NCI-H345 (cell line): ENCODE measurements at regions not wholly inside any gene's neighbourhood (a gene's known extent, or its start where the extent isn't known, plus 50 kb on each side); places are given as distances from the start of the nearest gene placed in this dataset.
"Not testable (repeated sequence)": the region's sequence is repeated elsewhere in the genome, so short reads cannot be mapped to it uniquely, and the experiment has no call there.

Source experiments
- DNase-seq: peaks from one replicate; lab custom pipeline; 2025; lab: John Stamatoyannopoulos, UW

DNA sequence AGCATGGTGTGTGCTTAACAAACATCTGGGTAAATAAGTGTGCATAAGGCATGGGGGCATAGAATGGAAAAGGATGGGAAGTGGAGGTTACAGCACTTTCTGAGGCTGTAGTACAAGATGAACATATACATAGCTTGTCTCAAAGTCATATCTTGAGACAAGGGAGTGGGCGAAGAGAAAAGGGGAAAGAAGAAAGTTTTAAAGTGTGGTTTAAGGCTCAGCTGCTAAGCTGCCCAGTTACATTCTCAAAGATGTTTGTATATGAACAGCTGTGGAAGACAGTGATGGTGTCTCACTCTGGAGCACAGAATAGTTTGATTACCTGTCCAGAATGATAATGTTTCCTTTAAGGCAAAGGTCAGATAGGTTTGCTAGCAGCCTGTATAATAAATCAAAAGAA, 61.9 kb upstream of the LANCL2 start:
- no peak for DNase-seq

DNA sequence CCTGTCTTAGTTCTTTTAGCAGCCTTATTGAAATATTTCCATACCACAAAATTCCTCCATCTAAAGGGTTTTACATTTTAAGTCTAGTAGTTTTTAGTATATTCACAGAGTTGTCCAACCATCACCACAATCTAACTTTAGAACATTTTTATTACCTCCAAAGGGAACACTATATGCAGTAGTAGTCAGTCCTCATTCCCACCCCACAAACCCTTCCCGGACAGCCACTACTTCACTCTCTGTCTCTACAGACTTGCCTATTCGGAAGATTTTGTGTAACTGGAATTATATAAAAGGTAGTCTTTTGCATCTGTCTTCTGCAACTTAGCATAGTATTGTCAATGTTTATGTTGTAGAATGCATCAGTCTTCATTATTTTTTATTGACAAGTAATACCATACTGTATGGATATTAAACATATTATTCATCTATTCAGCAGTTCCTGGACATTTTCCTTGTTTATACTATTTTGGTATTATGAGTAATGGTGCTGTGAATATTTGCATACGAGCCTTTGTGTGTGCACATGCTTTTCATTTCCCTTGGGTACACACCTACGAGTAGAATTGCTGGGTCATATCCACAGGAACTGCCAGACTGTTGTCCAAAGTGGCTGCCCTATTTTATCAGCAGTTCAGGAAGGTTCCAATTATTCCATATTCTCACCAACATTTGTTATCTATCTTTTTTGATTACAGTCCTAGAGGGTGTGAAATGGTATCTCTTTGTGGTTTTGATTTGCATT, 60.9 kb upstream of the LANCL2 start:
- DNase-seq = no peak

DNA sequence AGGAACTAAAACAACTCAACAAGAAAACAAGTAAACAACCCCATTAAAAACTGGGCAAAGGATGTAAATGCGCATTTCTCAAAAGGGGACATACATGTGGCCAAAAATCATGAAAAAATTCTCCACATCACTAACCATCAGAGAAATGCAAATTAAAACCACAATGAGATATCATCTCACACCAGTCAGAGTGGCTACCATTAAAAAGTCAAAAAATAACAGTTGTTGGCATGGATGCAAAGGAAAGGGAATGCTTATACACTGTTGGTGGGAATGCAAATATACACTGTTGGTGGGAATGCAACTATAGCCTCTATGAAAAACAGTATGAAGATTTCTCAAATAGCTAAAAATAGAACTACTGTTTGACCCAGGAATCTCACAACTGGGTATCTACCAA, 60.0 kb upstream of the LANCL2 start:
- DNase-seq = no peak

DNA sequence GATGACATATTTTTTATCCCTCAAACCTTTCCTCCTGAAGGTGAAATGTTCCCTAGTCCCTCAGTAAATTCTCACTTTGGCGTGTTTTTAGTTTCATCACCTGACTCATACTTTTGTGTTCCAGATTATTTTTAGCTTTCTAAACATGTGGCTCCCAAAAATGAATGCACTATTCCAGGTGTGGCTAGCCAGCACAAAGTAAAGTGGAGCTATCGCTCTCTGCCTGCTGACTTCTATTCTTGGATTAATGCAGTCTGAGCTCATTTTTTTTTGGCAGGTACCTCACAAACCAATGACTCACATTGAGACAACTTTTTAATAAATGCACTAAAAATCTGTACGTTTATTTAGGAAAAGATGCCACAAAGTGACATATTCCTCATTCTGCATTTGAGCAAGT, 58.8 kb upstream of the LANCL2 start:
- no peak for DNase-seq

- no peak for DNase-seq
These were observed 57.8 kb upstream of the LANCL2 start for GRCh38 chr7:55307123-55307916.

DNA sequence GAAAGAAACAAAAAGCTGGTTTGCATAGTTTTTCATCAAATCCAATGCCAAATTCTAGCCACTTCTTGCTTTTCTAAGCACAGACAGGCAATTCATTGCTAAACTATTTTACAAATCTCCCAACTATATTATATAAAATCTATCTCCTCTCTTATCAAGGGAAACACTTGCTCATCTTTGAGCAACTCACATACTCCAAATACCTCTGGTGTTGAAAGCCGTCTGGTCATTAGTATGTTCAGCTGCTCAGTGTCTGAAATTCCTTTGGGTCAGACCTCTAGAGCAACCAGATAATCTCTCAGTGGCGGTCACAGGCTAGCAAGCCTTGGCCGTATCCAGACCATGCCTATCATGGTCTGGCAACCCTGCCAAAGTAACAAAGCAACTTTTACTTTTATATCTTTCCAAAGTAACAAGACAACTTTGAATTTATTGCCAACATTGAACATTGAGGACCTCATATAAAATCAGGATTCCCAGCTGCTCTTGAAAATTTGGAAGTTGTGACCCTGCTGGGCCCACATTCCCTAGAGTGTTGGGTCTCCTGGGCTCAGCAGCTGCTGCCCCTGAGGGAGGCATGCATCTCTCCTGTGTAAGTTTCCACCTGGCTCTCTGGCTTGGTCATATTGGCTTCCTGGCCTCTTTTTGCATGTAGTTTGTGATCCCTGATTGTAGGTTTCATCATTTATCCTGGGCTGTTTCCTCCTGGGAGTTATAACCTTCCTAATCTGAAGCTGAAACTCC, 56.8 kb upstream of the LANCL2 start:
- no peak for DNase-seq

GRCh38 chr7:55309040-55309991, 55.8 kb upstream of the LANCL2 start:
- no peak for DNase-seq

- DNase-seq = no peak
These were observed 54.7 kb upstream of the LANCL2 start for GRCh38 chr7:55310287-55311025.

GRCh38 chr7:55311892-55312291, 53.2 kb upstream of the LANCL2 start:
- not testable (repeated sequence) for DNase-seq

DNA sequence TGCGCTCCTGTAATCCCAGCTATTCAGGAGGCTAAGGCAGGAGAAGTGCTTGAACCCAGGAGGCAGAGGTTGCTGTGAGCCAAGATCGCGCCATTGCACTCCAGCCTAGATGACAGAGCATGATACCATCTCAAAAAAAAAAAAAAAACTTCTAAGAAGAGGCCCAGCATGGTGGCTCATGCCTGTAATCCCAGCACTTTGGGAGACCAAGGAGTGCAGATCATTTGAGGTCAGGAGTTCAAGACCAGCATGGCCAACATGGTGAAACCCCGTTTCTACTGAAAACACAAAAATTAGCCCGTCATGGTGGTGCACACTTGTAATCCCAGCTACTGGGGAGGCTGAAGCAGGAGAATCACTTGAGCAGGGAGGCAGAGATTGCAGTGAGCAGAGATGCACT, 51.5 kb upstream of the LANCL2 start:
- not testable (repeated sequence) for DNase-seq

DNA sequence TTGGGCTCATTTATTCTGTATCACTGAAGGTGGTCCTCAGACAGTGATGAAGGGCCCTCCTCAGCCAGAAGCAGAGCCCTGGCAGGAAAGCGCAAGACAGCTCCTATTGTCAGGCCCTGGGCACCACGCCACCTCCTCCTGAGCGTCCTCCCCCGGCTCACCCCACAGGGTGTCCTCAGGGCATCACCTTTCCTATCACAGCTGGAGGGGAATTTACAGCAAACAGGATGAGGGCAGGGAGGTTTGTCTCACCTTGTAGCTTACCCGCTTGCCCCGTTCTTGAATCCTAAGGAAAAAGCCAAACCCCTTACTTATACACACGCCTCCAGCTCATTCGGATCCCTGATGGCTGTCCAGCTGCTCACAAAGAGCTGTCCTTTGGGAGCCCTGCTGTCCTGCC, 50.2 kb upstream of the LANCL2 start:
- peak; percentile 74 for DNase-seq
